ENCODE measurements at regions not wholly inside any gene's neighbourhood (a gene's known extent, or its start where the extent isn't known, plus 50 kb on each side); places are given as distances from the start of the nearest gene placed in this dataset.

DNA sequence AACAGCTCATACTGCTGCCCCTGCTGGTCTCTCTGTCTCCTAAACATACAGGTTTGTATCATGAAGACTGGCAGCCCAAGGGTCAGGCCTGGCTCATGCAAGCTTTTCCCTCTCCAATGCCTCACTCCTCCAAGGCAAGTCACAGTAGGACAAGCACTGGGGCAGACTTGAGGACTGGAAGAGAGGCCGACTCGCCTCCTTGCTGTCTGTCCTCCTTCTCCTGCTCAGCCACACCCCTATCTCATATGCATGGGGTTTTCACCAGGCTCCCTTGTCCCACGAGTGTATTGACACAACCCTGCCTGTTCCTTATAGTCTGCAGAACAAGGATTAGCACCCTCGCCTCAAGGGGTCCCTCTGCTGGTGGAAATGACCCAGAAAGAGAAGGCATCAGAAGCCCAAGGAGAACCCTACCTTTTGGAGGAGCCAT, 223.7 kb downstream of the SOX11 start:
- DNase-seq (ENCODE audit: low spot score), result peak; percentile 50

DNA sequence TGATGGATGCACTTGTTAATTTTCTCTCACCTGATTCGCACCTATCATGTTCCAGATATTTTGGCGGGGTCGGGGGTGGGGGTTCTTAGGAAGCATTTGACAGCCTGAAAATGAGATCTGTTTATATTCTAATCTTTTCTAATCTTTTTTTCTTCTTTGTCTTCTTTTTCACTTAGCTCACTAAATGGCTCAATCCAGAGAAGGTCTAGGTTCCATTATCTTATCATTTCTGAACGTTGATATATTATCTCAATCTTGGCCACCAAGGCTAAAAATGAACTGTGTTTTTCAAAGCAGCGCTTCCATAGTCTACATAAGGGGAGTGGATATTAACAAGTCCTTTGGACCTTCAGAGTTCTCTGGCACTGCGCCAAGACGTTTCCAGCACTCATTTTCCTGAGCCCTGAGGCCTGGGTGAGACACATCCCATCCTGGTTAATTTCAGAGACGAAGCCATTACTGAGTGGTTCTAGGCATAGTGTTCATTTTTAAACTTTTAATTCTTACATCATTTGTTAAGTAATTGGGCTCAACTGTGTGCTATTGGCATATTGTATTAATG, 229.0 kb downstream of the SOX11 start:
- no peak for DNase-seq (ENCODE audit: low spot score)

- no peak for DNase-seq (ENCODE audit: low spot score)
Observed at GRCh38 chr2:5923957-5924945, 232.1 kb downstream of the SOX11 start.

- no peak for DNase-seq (ENCODE audit: low spot score)
Observed at GRCh38 chr2:5925604-5926003, 233.4 kb downstream of the SOX11 start.

DNA sequence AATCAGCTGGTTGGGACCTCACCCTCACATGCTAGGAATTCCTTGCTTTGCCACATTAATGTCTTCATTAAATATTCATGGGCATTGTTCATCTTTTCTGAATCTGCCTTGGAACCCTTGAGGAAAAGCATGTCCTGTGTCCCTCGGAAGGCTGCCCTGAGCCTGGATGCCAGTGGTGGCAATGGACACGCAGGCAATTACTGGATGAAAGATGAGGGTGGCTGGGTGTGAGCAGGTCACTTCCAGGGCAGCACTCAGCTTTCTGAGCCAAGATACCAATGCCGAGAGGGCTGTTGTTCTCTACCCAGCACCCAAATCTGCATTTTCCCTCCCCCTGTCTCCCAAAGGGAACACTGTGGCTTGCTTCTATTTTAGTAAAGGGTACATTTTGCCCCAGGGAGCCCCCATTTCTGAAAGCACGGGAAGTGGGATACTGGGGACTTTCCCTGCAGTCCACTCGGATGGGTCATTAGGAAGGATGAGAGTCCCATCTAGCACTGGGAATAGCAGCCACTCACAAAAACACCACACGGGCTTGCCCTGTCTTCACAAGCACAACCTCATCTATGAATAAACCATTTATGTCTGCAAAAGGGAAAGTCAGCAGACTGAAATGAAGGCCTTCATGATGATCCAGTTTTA, 234.8 kb downstream of the SOX11 start:
- no peak for DNase-seq (ENCODE audit: low spot score)

- peak; percentile 1 for DNase-seq (ENCODE audit: low spot score)
Observed at GRCh38 chr2:5932556-5933469, 240.6 kb downstream of the SOX11 start.

DNA sequence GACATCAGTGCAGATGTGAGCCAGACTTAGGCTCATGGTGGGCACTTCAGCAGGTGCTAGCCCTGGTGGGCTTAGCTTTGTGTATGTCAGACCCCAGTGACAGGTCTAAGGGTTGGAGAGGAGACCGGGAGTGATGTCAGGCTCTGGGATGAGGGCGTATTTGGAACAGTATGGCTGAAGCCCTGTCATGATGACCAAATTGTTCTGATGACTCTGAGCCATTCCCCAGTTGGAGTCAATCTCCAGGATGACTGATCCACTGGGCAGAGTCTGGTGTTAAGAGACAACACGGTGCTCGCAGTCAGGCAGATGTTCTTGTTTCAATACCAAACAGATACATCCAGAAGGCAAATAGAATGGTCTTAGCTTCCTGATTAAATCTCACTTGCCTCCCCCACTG, 241.5 kb downstream of the SOX11 start:
- DNase-seq (ENCODE audit: low spot score), result no peak

- no peak for DNase-seq (ENCODE audit: low spot score)
Observed at GRCh38 chr2:5937321-5937720, 245.1 kb downstream of the SOX11 start.

- no peak for DNase-seq (ENCODE audit: low spot score)
Observed at GRCh38 chr2:5937851-5938565, 245.8 kb downstream of the SOX11 start.

GRCh38 chr2:5938566-5938896, 246.3 kb downstream of the SOX11 start:
- DNase-seq (ENCODE audit: low spot score), result no peak

DNA sequence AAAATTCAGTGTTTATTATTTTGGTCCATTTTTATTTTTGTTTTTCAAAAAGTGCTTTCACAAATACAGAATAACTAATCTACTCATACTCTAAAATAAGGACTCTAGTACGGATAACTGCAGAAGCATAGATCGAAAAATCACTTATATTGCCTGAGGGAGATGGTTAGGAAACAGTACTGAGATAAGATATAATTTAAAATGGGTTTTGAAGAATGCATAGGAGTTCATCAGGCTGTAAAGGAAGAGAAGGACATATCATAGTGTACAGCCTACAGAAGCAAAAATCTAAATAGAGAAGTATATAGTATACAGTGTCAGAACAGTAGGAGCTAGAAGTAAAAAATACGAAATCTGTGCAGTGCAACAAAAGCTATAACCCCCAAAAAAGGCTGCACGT, 247.4 kb downstream of the SOX11 start:
- DNase-seq (ENCODE audit: low spot score), result no peak

GRCh38 chr2:5940596-5941535, 248.7 kb downstream of the SOX11 start:
- no peak for DNase-seq (ENCODE audit: low spot score)

GRCh38 chr2:5942204-5942603, 250.0 kb downstream of the SOX11 start:
- no peak for DNase-seq (ENCODE audit: low spot score)

DNA sequence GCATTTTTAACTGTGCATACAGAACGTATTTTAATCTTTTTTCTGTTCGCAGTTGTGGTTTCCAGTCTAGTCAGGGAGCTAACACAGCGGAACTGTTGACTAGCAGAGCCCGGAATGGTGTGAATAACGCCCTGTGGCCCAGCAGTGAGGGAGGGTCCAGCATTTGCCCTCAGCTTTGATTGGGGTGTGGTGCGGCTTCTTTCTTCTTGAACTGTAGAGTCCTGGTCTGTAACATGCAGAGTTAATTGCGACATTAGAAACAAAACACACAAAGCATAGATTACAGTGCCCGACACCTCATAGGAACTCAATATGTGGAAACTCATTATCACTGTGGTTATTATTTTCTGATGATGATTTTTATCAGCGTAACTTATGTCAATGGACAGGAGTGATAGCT, 253.6 kb downstream of the SOX11 start:
- DNase-seq (ENCODE audit: low spot score), result no peak

GRCh38 chr2:5946225-5947115, 254.3 kb downstream of the SOX11 start:
- DNase-seq (ENCODE audit: low spot score), result no peak

GRCh38 chr2:5950736-5951135, 258.6 kb downstream of the SOX11 start:
- no peak for DNase-seq (ENCODE audit: low spot score)

DNA sequence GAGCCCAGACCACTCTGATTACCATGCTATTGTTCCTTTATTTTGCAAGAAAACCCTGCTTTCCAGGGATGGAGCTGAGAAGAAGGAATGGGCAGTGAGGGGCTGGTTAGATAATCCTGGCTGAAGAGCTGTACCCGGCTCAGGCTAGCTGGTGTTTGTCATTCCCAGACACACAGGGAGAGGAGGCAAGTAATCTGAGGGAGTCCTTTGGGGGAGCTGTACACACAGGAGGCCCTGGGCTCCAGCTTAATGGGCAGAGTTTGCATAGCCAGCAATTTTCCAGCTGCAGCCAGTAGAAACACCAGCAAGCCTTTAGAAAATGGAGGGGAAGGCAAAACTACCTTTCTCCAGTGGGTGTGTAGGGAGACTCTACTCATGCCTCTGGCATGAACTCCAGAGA, 259.3 kb downstream of the SOX11 start:
- DNase-seq (ENCODE audit: low spot score), result peak; percentile 26

DNA sequence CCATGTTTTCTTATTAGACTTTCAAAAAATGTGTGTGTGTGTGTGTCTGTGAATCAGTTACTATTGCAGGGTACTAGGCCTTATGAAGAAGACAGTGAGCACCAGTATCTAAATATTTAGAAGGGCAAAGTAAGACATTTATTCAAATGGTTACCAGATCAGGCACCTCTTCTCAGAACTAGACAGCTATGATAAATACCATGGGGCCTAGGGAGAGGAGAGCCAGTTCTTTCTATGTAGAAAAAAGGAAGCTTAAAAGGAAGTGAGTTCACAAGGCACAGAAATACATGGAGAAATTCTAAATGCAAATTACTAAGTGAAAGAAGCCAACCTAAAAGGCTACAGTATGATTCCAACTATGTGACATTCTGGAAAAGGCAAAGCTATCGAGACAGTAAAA, 261.3 kb downstream of the SOX11 start:
- no peak for DNase-seq (ENCODE audit: low spot score)

- no peak for DNase-seq (ENCODE audit: low spot score)
Observed at GRCh38 chr2:5954509-5954908, 262.3 kb downstream of the SOX11 start.

Measured in kidney tubule cell (primary cell).